ENCODE measurements at regions not wholly inside any gene's neighbourhood (a gene's known extent, or its start where the extent isn't known, plus 50 kb on each side); places are given as distances from the start of the nearest gene placed in this dataset.
"Not testable (repeated sequence)": the region's sequence is repeated elsewhere in the genome, so short reads cannot be mapped to it uniquely, and the experiment has no call there.

DNA sequence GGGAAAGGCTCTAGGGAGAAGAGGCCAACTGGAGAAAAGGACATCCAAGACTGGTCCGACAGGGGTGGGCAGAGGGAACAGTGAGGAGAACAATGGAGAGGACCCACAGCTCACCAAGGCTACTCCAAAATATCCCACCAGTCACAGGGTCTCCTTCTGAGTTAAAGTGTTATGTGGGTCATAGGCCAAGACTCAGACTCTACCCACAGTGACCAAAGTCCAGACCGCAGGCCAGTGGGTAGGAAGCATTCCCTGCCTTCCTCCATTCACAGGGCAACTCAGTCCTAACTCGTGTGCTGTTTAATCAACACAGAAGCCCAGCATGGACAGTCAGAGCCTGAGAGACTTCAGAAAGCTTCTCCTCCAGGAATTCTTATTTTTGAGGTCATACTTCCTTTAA lies 260.6 kb downstream of the SMAD2 start:
- no peak for DNase-seq

GRCh38 chr18:47658498-47658897 lies 272.0 kb downstream of the SMAD2 start:
- no peak for DNase-seq

DNA sequence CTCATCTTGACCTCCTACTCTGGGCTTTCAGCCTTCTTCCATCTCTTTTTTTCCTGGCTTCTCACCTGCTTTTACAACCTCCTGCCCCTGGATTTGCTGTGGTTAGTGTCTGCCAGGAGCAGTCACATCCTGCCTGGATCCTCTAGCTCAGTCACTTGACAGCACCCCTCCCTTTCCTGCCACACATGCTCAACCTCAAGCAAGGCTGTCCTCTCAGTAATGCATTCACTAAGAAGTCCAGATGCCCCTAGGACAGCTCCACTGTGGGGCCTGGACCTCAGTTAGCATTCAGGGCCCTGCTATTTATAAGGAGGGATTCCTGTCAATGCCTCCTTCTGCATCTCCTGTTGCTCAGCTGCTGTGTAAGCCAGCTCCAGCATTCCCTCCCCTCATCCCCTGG lies 275.5 kb downstream of the SMAD2 start:
- DNase-seq: no peak

- DNase-seq: no peak
These were observed 285.6 kb downstream of the SMAD2 start for GRCh38 chr18:47644896-47645295.

DNA sequence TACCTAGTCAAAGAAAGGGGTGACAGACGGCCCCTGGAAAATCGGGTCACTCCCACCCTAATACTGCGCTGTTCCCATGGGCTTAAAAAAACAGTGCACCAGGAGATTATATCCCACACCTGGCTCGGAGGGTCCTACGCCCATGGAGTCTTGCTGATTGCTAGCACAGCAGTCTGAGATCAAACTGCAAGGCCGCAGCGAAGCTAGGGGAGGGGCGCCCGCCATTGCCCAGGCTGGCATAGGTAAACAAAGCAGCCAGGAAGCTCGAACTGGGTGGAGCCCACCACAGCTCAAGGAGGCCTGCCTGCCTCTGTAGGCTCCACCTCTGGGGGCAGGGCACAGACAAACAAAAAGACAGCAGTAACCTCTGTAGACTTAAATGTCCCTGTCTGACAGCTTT lies 292.9 kb downstream of the SMAD2 start:
- DNase-seq: not testable (repeated sequence)

DNA sequence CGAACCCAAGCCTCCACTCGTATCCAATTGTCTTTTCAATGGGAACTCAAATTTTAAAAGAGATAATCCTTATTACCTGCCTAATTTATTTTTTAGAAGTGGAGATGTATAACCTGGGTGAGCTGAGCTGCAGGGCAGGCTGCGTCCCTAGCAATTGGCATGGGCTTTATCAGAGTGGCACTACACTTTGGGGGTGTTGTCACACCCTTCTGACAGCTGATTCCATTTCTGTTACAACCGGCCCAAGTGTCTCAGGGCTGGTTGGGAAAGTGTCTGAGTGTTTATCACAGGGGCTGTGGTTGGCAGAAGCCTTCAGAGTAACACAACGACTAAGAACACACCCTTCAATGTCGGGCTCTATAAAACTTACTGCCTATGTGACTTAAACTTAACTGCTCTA lies 295.0 kb downstream of the SMAD2 start:
- no peak for DNase-seq

DNA sequence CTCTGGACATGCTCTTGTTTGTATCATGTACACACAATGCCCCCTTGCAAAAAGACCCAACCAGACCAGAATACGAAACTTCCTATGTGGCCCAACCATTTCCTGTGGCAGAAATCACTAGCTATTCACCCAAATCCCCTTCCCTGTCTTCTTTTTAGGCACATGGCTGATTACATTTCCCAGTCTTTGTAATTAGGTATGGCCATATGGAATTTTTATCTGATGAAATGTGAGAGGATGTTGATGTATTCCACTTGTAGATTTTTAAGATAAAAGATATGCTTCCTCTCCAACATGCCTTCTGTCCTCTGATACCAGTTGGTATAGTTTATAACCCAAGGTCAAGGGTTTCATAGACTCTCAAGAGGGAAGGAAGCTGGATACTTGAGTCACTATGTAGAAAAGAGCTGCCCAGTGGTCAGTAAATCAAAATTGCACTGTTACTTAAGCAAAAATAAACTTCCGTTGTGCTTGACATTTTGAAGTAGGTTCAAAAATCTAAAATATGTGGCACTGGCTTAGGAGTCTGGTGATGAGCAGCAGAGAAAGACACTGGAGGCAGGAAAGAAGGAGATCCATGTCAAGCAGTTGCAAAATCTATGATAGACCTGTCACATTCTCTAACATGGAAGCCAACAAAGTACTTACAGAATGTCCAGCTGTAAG lies 297.4 kb downstream of the SMAD2 start:
- no peak for DNase-seq

DNA sequence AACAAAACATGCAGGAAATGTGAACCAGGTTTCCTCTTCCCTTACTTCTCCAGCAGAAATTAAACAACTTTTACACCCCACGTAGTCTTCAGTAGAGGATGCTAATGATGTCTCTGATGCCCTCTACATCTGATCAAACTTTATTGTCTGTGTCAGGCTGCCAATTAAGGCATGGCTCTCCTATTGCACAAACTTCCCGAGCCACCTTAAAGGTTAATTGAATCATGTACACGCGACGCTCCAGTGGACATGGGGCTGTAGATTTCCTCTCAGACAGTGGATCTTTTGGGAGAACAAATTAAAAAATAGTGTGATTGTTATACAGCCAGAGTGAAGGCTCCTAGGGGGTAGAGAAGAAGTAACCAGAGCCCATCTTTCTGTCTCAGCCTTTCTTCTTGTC lies 301.6 kb downstream of the SMAD2 start:
- DNase-seq: no peak

GRCh38 chr18:47628240-47628781 lies 302.1 kb downstream of the SMAD2 start:
- no peak for DNase-seq

GRCh38 chr18:47627030-47627429 lies 303.4 kb downstream of the SMAD2 start:
- DNase-seq: no peak

GRCh38 chr18:47619771-47620448 lies 310.5 kb downstream of the SMAD2 start:
- no peak for DNase-seq

- DNase-seq: no peak
These were observed 311.7 kb downstream of the SMAD2 start for GRCh38 chr18:47618758-47619157.

- DNase-seq: no peak
These were observed 315.4 kb downstream of the SMAD2 start for GRCh38 chr18:47615043-47615442.

- no peak for DNase-seq
These were observed 316.5 kb downstream of the SMAD2 start for GRCh38 chr18:47613929-47614328.

GRCh38 chr18:47611649-47612048 lies 318.8 kb downstream of the SMAD2 start:
- DNase-seq: no peak

DNA sequence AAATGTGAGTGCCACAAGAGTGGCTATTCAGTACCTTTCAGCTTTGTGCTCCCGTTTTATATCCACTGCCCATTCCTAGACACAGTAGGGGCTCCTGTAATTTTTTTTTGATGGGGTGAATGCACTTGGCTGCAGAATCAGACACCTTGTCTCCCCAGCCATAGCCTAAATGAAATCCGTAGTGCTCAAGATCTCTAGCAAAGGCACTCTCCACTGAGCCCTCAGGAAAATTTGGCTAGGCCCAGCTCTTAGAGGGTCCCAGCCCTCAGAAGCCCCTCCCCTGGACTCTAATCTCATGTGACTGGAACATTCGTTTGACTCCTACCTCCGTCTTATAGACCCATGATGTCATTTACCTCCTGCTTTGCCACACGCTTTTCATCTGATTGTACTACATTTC lies 323.9 kb downstream of the SMAD2 start:
- no peak for DNase-seq

DNA sequence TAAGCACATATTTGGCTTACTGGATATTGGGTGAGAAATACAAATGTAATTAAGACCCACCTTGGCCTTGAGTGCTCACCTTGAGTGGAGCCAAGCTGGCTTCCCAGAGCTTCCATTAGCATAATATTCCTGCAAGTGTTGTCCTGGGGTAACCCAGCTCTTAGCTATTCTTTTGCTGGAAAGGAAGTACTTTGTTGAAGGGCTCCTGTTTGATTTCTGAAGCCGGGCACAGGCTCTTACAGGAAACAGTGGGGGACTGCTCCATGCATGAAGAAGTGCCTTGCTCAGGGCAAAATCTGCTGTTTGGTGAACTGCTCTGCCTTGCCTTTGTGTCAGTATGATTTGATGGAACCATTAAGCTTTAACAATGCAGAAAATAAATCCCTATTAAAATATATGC lies 325.4 kb downstream of the SMAD2 start:
- no peak for DNase-seq

- no peak for DNase-seq
These were observed 326.4 kb downstream of the SMAD2 start for GRCh38 chr18:47604021-47604420.

DNA sequence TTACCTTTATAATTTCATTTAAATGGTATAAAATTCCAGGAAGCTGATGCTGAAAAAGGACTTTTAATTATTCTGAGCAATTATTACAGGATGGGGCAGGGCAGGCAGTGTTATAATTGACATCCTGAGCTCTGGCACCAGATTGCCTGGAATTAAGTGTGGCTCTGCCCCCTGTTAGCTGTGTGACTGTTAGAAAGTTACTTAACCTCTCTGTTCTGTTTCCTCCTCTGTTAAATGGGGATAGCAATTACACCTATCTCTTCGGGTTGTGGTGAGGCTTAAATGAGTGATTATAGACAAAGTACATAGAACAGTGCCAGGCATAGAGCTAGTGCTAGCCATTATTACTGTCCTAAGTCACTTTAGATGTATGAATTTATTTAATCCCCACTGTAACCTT lies 327.3 kb downstream of the SMAD2 start:
- no peak for DNase-seq

DNA sequence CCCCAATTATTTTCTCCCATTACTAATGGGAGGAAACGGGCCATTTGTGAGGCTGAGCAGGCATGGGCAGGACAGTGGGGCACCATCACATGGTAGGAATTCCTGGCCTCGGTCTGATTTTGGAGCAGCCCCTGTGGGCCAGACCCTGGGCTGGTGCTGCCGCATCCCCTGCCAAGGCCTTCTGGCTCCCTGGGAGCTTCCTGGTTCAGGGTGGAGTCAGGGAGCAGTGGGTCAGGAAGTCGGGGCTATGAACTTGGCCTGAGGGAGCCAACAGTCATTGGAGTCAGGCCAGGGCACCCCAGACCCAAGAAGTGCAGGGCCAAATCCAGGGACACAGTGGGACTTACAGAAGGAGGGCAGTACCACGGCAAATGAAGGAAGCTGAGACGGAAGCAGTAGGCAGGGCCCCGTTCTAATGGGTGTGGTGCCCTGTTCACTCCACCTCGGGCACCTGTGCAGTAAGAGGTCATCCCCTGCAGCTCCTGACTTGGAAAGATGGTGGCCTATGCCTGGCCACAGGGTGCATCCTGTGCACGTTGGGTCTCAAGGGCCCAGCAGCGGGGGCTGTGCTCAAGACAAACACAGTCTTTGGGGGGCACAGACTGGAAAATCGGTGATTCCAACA lies 328.1 kb downstream of the SMAD2 start:
- no peak for DNase-seq

- no peak for DNase-seq
These were observed 328.7 kb downstream of the SMAD2 start for GRCh38 chr18:47601581-47602272.

GRCh38 chr18:47595831-47596501 lies 334.5 kb downstream of the SMAD2 start:
- DNase-seq: no peak

GRCh38 chr18:47594621-47595086 lies 335.8 kb downstream of the SMAD2 start:
- no peak for DNase-seq
